ENCODE measurements at regions not wholly inside any gene's neighbourhood (a gene's known extent, or its start where the extent isn't known, plus 50 kb on each side); places are given as distances from the start of the nearest gene placed in this dataset.

- TF ChIP-seq CTCF (conservative IDR thresholded peaks at IDR 0.05; ENCODE audit: low read depth, low read length) (no peak), EZH2 (IDR thresholded peaks at IDR 0.05; ENCODE audit: borderline replicate concordance, low read depth, low read length, poor library complexity, severe bottlenecking) (no peak)
Measured at GRCh38 chr5:14971873-14972272, 100.3 kb upstream of the ANKH start.
